ENCODE measurements at regions not wholly inside any gene's neighbourhood (a gene's known extent, or its start where the extent isn't known, plus 50 kb on each side); places are given as distances from the start of the nearest gene placed in this dataset.

GRCh38 chr9:108554831-108555230, 301.0 kb downstream of the ACTL7B start:
- no peaks in the 10 kb centered on the region for H3K4me1 Mint-ChIP-seq
- no peak for DNase-seq
- ATAC-seq, result no peak
- no peaks in the 10 kb centered on the region for H3K36me3 Mint-ChIP-seq
- POLR2A ChIA-PET, result no interaction called here
- H3K4me3 Mint-ChIP-seq, result no peak overlapping the region
- peaks cover 0 to 3% (median 0%) of the 10 kb centered on the region in 9 donors for H3K9me3 Mint-ChIP-seq
- H3K27me3 Mint-ChIP-seq, result peaks cover 0 to 6% (median 0%) of the 10 kb centered on the region in 5 donors
- H3K27ac Mint-ChIP-seq, result no peak overlapping the region

GRCh38 chr9:108553111-108553635, 302.6 kb downstream of the ACTL7B start:
- no peaks in the 10 kb centered on the region for H3K27me3 Mint-ChIP-seq
- no peak overlapping the region for H3K27ac Mint-ChIP-seq

GRCh38 chr9:108552459-108553040, 303.2 kb downstream of the ACTL7B start:
- no peaks in the 10 kb centered on the region for H3K27me3 Mint-ChIP-seq
- H3K9me3 Mint-ChIP-seq, result peaks cover 0 to 2% (median 0%) of the 10 kb centered on the region in 9 donors
- no peak overlapping the region for H3K27ac Mint-ChIP-seq
- no peak for ATAC-seq
- H3K4me3 Mint-ChIP-seq, result no peak overlapping the region
- no peak for DNase-seq
- no peaks in the 10 kb centered on the region for H3K4me1 Mint-ChIP-seq
- H3K36me3 Mint-ChIP-seq, result no peaks in the 10 kb centered on the region
- POLR2A ChIA-PET, result no interaction called here

More at GRCh38 chr9:108553111-108553635, 302.6 kb downstream of the ACTL7B start:
- H3K4me1 Mint-ChIP-seq, result no peaks in the 10 kb centered on the region
- peaks cover 0 to 2% (median 0%) of the 10 kb centered on the region in 9 donors for H3K9me3 Mint-ChIP-seq
- no peak overlapping the region for H3K4me3 Mint-ChIP-seq
- POLR2A ChIA-PET, result no interaction called here
- DNase-seq (no peak), ATAC-seq (no peak)
- no peaks in the 10 kb centered on the region for H3K36me3 Mint-ChIP-seq

- Mint-ChIP-seq H3K9me3 (peaks cover 0 to 5% (median 0%) of the 10 kb centered on the region in 9 donors), H3K4me3 (no peak overlapping the region), H3K36me3 (no peaks in the 10 kb centered on the region), H3K27ac (no peak overlapping the region), H3K4me1 (no peaks in the 10 kb centered on the region), H3K27me3 (no peaks in the 10 kb centered on the region)
- ATAC-seq (no peak), DNase-seq (no peak)
- POLR2A ChIA-PET, result no interaction called here
These were observed 304.6 kb downstream of the ACTL7B start for GRCh38 chr9:108551030-108551841.

GRCh38 chr9:108550106-108550505, 305.7 kb downstream of the ACTL7B start:
- Mint-ChIP-seq H3K4me3 (no peak overlapping the region), H3K4me1 (no peaks in the 10 kb centered on the region), H3K36me3 (no peaks in the 10 kb centered on the region), H3K27ac (no peak overlapping the region), H3K9me3 (peaks cover 0 to 5% (median 0%) of the 10 kb centered on the region in 9 donors), H3K27me3 (no peaks in the 10 kb centered on the region)
- DNase-seq (no peak), ATAC-seq (no peak)
- POLR2A ChIA-PET, result no interaction called here

GRCh38 chr9:108549184-108549583, 306.6 kb downstream of the ACTL7B start:
- Mint-ChIP-seq H3K27ac (no peak overlapping the region), H3K4me1 (no peaks in the 10 kb centered on the region), H3K9me3 (peaks cover 0 to 5% (median 0%) of the 10 kb centered on the region in 9 donors), H3K27me3 (no peaks in the 10 kb centered on the region), H3K36me3 (no peaks in the 10 kb centered on the region), H3K4me3 (no peak overlapping the region)
- DNase-seq (no peak), ATAC-seq (no peak)
- POLR2A ChIA-PET, result no interaction called here

- H3K27ac Mint-ChIP-seq, result no peak overlapping the region
- H3K36me3 Mint-ChIP-seq, result no peaks in the 10 kb centered on the region
- no peaks in the 10 kb centered on the region for H3K27me3 Mint-ChIP-seq
- H3K4me3 Mint-ChIP-seq, result no peak overlapping the region
- DNase-seq (no peak), ATAC-seq (no peak)
- POLR2A ChIA-PET, result no interaction called here
- peaks cover 0 to 3% (median 0%) of the 10 kb centered on the region in 9 donors for H3K9me3 Mint-ChIP-seq
- no peaks in the 10 kb centered on the region for H3K4me1 Mint-ChIP-seq
These were observed 308.2 kb downstream of the ACTL7B start for GRCh38 chr9:108547411-108548135.

GRCh38 chr9:108546215-108546614, 309.6 kb downstream of the ACTL7B start:
- Mint-ChIP-seq H3K36me3 (no peaks in the 10 kb centered on the region), H3K4me3 (no peak overlapping the region), H3K27ac (no peak overlapping the region), H3K9me3 (peaks cover 0 to 2% (median 0%) of the 10 kb centered on the region in 9 donors), H3K27me3 (no peaks in the 10 kb centered on the region), H3K4me1 (no peaks in the 10 kb centered on the region)
- ATAC-seq, result no peak
- POLR2A ChIA-PET, result no interaction called here
- no peak for DNase-seq

GRCh38 chr9:108545436-108545835, 310.4 kb downstream of the ACTL7B start:
- POLR2A ChIA-PET, result no interaction called here
- ATAC-seq, result no peak
- Mint-ChIP-seq H3K27me3 (no peaks in the 10 kb centered on the region), H3K36me3 (no peaks in the 10 kb centered on the region), H3K4me3 (no peak overlapping the region), H3K4me1 (no peaks in the 10 kb centered on the region), H3K27ac (no peak overlapping the region), H3K9me3 (peaks cover 0 to 2% (median 0%) of the 10 kb centered on the region in 9 donors)
- no peak for DNase-seq

GRCh38 chr9:108544866-108545265, 310.9 kb downstream of the ACTL7B start:
- no peak for DNase-seq
- no peak overlapping the region for H3K27ac Mint-ChIP-seq
- no peaks in the 10 kb centered on the region for H3K27me3 Mint-ChIP-seq
- H3K4me1 Mint-ChIP-seq, result no peaks in the 10 kb centered on the region
- H3K4me3 Mint-ChIP-seq, result no peak overlapping the region
- POLR2A ChIA-PET, result no interaction called here
- peaks cover 0 to 2% (median 0%) of the 10 kb centered on the region in 9 donors for H3K9me3 Mint-ChIP-seq
- no peak for ATAC-seq
- H3K36me3 Mint-ChIP-seq, result no peaks in the 10 kb centered on the region

- POLR2A ChIA-PET, result no interaction called here
- Mint-ChIP-seq H3K9me3 (peaks cover 0 to 6% (median 0%) of the 10 kb centered on the region in 9 donors), H3K4me3 (no peak overlapping the region), H3K36me3 (no peaks in the 10 kb centered on the region), H3K27ac (no peak overlapping the region), H3K27me3 (no peaks in the 10 kb centered on the region), H3K4me1 (no peaks in the 10 kb centered on the region)
- DNase-seq, result no peak
- no peak for ATAC-seq
These were observed 312.5 kb downstream of the ACTL7B start for GRCh38 chr9:108543251-108543778.

GRCh38 chr9:108537756-108538155, 318.0 kb downstream of the ACTL7B start:
- H3K27me3 Mint-ChIP-seq, result peaks cover 0 to 4% (median 0%) of the 10 kb centered on the region in 5 donors
- DNase-seq (no peak), ATAC-seq (no peak)
- no peak overlapping the region for H3K4me3 Mint-ChIP-seq
- peaks cover 0 to 26% (median 11%) of the 10 kb centered on the region in 9 donors for H3K9me3 Mint-ChIP-seq
- no peaks in the 10 kb centered on the region for H3K4me1 Mint-ChIP-seq
- no peak overlapping the region for H3K27ac Mint-ChIP-seq
- POLR2A ChIA-PET, result no interaction called here
- H3K36me3 Mint-ChIP-seq, result peaks cover 0 to 8% (median 0%) of the 10 kb centered on the region in 3 donors
